H9 (cell line): ENCODE measurements at regions not wholly inside any gene's neighbourhood (a gene's known extent, or its start where the extent isn't known, plus 50 kb on each side); places are given as distances from the start of the nearest gene placed in this dataset.

Experiments
- DNase-seq: peaks from one replicate; pipeline ENCODE4 v3.0.0-alpha.2; 2017
- H2AFZ ChIP-seq: one replicate; pipeline ENCODE4 v1.6.1; 2013; ENCODE audit warnings: mild to moderate bottlenecking, low read length, control low read depth, moderate library complexity
- H2AK5ac ChIP-seq: 2 replicates; pipeline ENCODE4 v1.6.1; 2013; ENCODE audit warnings: low read length, control low read depth, mixed read lengths; ENCODE audit not compliant: insufficient read length
- H2BK120ac ChIP-seq: one replicate; pipeline ENCODE4 v1.6.1; 2013; ENCODE audit warnings: low read depth, mild to moderate bottlenecking, low read length, control low read depth, inconsistent platforms; ENCODE audit not compliant: poor library complexity, severe bottlenecking
- H2BK12ac ChIP-seq: 2 replicates; pipeline ENCODE4 v1.6.1; 2013; ENCODE audit warnings: low read length, control low read depth, mixed read lengths, low read depth; ENCODE audit not compliant: insufficient read length
- H2BK15ac ChIP-seq: 2 replicates; pipeline ENCODE4 v1.6.1; 2013; ENCODE audit warnings: low read depth, low read length, control low read depth
- H2BK20ac ChIP-seq: one replicate; pipeline ENCODE4 v1.6.1; 2013; ENCODE audit warnings: low read depth, mild to moderate bottlenecking, low read length, control low read depth, inconsistent platforms; ENCODE audit not compliant: poor library complexity, severe bottlenecking
- H2BK5ac ChIP-seq: 2 replicates; pipeline ENCODE4 v1.6.1; 2013; ENCODE audit warnings: low read length, control low read depth, mixed read lengths; ENCODE audit not compliant: insufficient read length
- H3K14ac ChIP-seq: 2 replicates; pipeline ENCODE4 v1.6.1; 2013; ENCODE audit warnings: low read length, control low read depth; ENCODE audit not compliant: insufficient read depth
- H3K18ac ChIP-seq: 2 replicates; pipeline ENCODE4 v1.6.1; 2013; ENCODE audit warnings: low read depth, mild to moderate bottlenecking, mixed read lengths, low read length, control low read depth; ENCODE audit not compliant: insufficient read length
- H3K23ac ChIP-seq: 2 replicates; pipeline ENCODE4 v1.6.1; 2013; ENCODE audit warnings: low read length, control low read depth, mixed read lengths, low read depth; ENCODE audit not compliant: insufficient read length
- H3K23me2 ChIP-seq: 2 replicates; pipeline ENCODE4 v1.6.1; 2013; ENCODE audit warnings: low read depth, mild to moderate bottlenecking, mixed read lengths, low read length, control low read depth; ENCODE audit not compliant: insufficient read length, poor library complexity, severe bottlenecking
- H3K27ac ChIP-seq: 2 replicates; pipeline ENCODE4 v1.5.1; 2013; ENCODE audit warnings: low read length, control low read depth, mixed read lengths, low read depth; ENCODE audit not compliant: insufficient read length
- H3K27me3 ChIP-seq: 2 replicates; pipeline ENCODE4 v1.6.1; 2013; ENCODE audit warnings: low read length, control low read depth, inconsistent platforms; ENCODE audit not compliant: insufficient read depth
- H3K4ac ChIP-seq: 2 replicates; pipeline ENCODE4 v1.6.1; 2013; ENCODE audit warnings: low read depth, mild to moderate bottlenecking, control low read depth, inconsistent platforms, low read length, moderate library complexity
- H3K4me1 ChIP-seq: 2 replicates; pipeline ENCODE4 v1.6.1; 2013; ENCODE audit warnings: low read length, control low read depth, inconsistent platforms; ENCODE audit not compliant: insufficient read depth
- H3K4me2 ChIP-seq: 2 replicates; pipeline ENCODE4 v1.6.1; 2013; ENCODE audit warnings: low read length, control low read depth, mixed read lengths; ENCODE audit not compliant: insufficient read length, insufficient read depth
- H3K56ac ChIP-seq: 2 replicates; pipeline ENCODE4 v1.6.1; 2013; ENCODE audit warnings: low read depth, mild to moderate bottlenecking, mixed read lengths, low read length, control low read depth; ENCODE audit not compliant: insufficient read length
- H3K79me1 ChIP-seq: 2 replicates; pipeline ENCODE4 v1.6.1; 2013; ENCODE audit warnings: low read depth, mild to moderate bottlenecking, moderate library complexity, low read length, control low read depth, inconsistent platforms; ENCODE audit not compliant: insufficient read depth, poor library complexity, severe bottlenecking
- H3K79me2 ChIP-seq: 2 replicates; pipeline ENCODE4 v1.6.1; 2013; ENCODE audit warnings: low read length, control low read depth, inconsistent platforms; ENCODE audit not compliant: insufficient read depth
- H3K9ac ChIP-seq: 2 replicates; pipeline ENCODE4 v1.6.1; 2013; ENCODE audit warnings: low read length, control low read depth, mixed read lengths; ENCODE audit not compliant: insufficient read length; ENCODE audit errors: extremely low read depth
- H3K9me3 ChIP-seq: one replicate; pipeline ENCODE4 v1.6.1; 2013; ENCODE audit warnings: low read depth, low read length, inconsistent platforms; ENCODE audit not compliant: control insufficient read depth
- H3T11ph ChIP-seq: one replicate; pipeline ENCODE4 v1.6.1; 2013; ENCODE audit warnings: mild to moderate bottlenecking, low read length, control low read depth, inconsistent platforms
- H4K20me1 ChIP-seq: one replicate; pipeline ENCODE4 v1.6.1; 2013; ENCODE audit not compliant: control insufficient read depth, insufficient read length, insufficient read depth
- H4K5ac ChIP-seq: 2 replicates; pipeline ENCODE4 v1.6.1; 2013; ENCODE audit warnings: low read depth, mild to moderate bottlenecking, mixed read lengths, low read length, control low read depth; ENCODE audit not compliant: insufficient read length
- H4K8ac ChIP-seq: replicated peaks from 2 replicates; pipeline ENCODE4 v1.6.1; 2013; ENCODE audit warnings: low read length, control low read depth, mixed read lengths, low read depth; ENCODE audit not compliant: insufficient read length
- H4K91ac ChIP-seq: 2 replicates; pipeline ENCODE4 v1.6.1; 2013; ENCODE audit warnings: low read depth, mild to moderate bottlenecking, moderate library complexity, mixed read lengths, low read length, control low read depth; ENCODE audit not compliant: insufficient read length
- H3K27ac Mint-ChIP-seq, 3 experiments: 2 replicates in 2 of 3; 3 replicates in 1 of 3; pipeline ENCODE4 v1.8.0; 2020 to 2021; ENCODE audit warnings: mixed read lengths in 3 of 3, mild to moderate bottlenecking in 1 of 3, moderate library complexity in 1 of 3
- H3K27me3 Mint-ChIP-seq: 2 replicates; pipeline ENCODE4 v1.8.0; 2021; ENCODE audit warnings: low read depth, mild to moderate bottlenecking, moderate library complexity, mixed read lengths
- H3K36me3 Mint-ChIP-seq, 3 experiments: 2 replicates in 2 of 3; 3 replicates in 1 of 3; pipeline ENCODE4 v1.8.0; 2020 to 2021; ENCODE audit warnings: low read depth in 3 of 3, mixed read lengths in 3 of 3; ENCODE audit not compliant: insufficient read depth in 1 of 3
- H3K4me1 Mint-ChIP-seq, 2 experiments: 2 replicates each; pipeline ENCODE4 v1.8.0; 2020; ENCODE audit warnings: mixed read lengths in 2 of 2
- H3K4me3 Mint-ChIP-seq, 2 experiments: 2 replicates in 1 of 2; 3 replicates in 1 of 2; pipeline ENCODE4 v1.8.0; 2020 to 2021; ENCODE audit warnings: mild to moderate bottlenecking in 2 of 2, mixed read lengths in 2 of 2, moderate library complexity in 1 of 2
- H3K9me3 Mint-ChIP-seq, 2 experiments: 2 replicates in 1 of 2; 3 replicates in 1 of 2; pipeline ENCODE4 v1.8.0; 2020; ENCODE audit warnings: mild to moderate bottlenecking in 2 of 2, mixed read lengths in 2 of 2, moderate library complexity in 1 of 2
- CTCF ChIP-seq: fragments of 200-600 bp; sonication (generic); conservative IDR thresholded peaks from 3 replicates; pipeline ENCODE4 v1.8.0; 2021; ENCODE audit warnings: antibody characterized with exemption, mild to moderate bottlenecking
- WGBS: extraction: QIAGEN DNeasy Blood & Tissue Kit; methylation state at CpG from one replicate; pipeline ENCODE4 v1.1.7; 2013; ENCODE audit warnings: missing lambda C conversion rate, low lambda C conversion rate, mixed read lengths; ENCODE audit not compliant: insufficient read length; ENCODE audit errors: extremely low coverage; 5-methylcytosine and 5-hydroxymethylcytosine counted together

- Histone ChIP-seq H4K20me1 (no peaks in the 10 kb centered on the region), H3K79me1 (no peaks in the 10 kb centered on the region), H3K23ac (no peak overlapping the region), H3K4ac (no peak overlapping the region), H4K8ac (no peak overlapping the region), H3K9ac (no peak overlapping the region), H3K14ac (no peak overlapping the region), H4K91ac (no peak overlapping the region), H3K27ac (no peak overlapping the region), H3K4me2 (no peak overlapping the region), H3K4me1 (no peaks in the 10 kb centered on the region; the same call in 1 of the 2 replicates), H2AFZ (no peak overlapping the region), H3K9me3 (no peaks in the 10 kb centered on the region), H3T11ph (no peak overlapping the region), H2BK12ac (no peak overlapping the region), H3K23me2 (no peaks in the 10 kb centered on the region), H3K18ac (no peak overlapping the region), H3K27me3 (no peaks in the 10 kb centered on the region), H4K5ac (no peak overlapping the region), H2BK20ac (no peak overlapping the region), H3K56ac (no peak overlapping the region), H2BK5ac (no peak overlapping the region), H3K79me2 (no peaks in the 10 kb centered on the region), H2BK120ac (no peak overlapping the region), H2BK15ac (no peak overlapping the region), H2AK5ac (no peak overlapping the region)
- no CpG with 5 or more reads among the region's 2 CpGs for WGBS
- Mint-ChIP-seq H3K36me3 (no peaks in the 10 kb centered on the region; a peak in 3 of 7 replicates), H3K4me3 (no peak overlapping the region), H3K27me3 (no peaks in the 10 kb centered on the region), H3K9me3 (no peaks in the 10 kb centered on the region), H3K4me1 (peaks cover 3 to 6% of the 10 kb centered on the region in 2 experiments; a peak in 3 of 4 replicates), H3K27ac (no peak overlapping the region)
- no peak for DNase-seq
- TF ChIP-seq CTCF = no peak
Measured at GRCh38 chr16:72264771-72265170, 92.8 kb upstream of the PMFBP1 start.
